Right ventricle myocardium inferior (tissue), 1 donor: ENCODE measurements at regions not wholly inside any gene's neighbourhood (a gene's known extent, or its start where the extent isn't known, plus 50 kb on each side); places are given as distances from the start of the nearest gene placed in this dataset.

Experiments
- ATAC-seq: fragments of 200-7000 bp; cut with Tn5 transposase; one replicate; pipeline ENCODE4 v1.9.1; 2020; ENCODE audit warnings: mild to moderate bottlenecking, moderate library complexity
- DNase-seq: peaks from one replicate; pipeline ENCODE4 v3.0.0; 2021; ENCODE audit errors: missing footprints
- intact Hi-C: fragments of 100-400 bp; cut with DNase I; formaldehyde crosslinking; loops from one replicate; pipeline ENCODE4 v1.11.0; 2022
- donor health status: DM: no; HTN: yes; CAD: no; lungs with severe emphysema.

DNA sequence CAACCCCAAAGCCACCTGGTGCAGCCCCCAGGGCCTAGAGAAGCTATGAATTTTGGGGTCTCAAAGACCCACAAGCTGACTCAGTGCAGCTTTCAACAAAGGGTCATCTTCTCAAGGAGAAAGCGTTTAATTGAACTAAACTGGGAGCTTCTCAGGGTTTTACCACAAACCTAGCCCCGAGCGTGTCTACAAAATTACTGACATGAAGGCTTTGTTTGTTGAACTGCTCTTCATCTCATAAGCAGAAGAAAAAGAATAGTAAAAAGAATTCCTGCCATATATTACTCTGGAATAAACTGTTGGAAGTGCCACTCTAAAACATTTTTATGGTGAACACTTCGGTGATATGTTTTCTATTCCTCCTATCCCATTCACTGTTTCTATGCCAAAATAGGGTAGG lies 50.8 kb upstream of the INCENP start:
- DNase-seq: no peak
- no peak for ATAC-seq
- intact Hi-C loops: no loop called here

DNA sequence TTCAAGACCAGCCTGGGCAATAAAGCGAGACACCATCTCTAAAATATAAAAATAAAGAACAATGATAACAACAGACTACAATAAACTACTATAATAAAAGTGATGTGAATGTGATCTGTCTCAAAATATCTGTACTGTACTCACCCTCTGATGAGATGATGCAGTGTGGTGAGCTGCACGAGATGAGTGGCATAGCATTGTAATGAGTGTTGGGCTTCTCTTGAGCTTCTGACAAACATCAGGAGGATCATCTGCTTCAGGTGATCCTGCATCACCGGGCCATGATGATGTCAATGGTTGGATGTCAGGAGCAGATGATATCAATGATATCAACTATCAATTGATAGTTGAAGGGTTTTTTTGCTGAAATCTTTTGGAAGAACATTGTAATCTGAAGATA lies 52.4 kb upstream of the INCENP start:
- intact Hi-C loops: no loop called here
- ATAC-seq (no peak), DNase-seq (no peak)

DNA sequence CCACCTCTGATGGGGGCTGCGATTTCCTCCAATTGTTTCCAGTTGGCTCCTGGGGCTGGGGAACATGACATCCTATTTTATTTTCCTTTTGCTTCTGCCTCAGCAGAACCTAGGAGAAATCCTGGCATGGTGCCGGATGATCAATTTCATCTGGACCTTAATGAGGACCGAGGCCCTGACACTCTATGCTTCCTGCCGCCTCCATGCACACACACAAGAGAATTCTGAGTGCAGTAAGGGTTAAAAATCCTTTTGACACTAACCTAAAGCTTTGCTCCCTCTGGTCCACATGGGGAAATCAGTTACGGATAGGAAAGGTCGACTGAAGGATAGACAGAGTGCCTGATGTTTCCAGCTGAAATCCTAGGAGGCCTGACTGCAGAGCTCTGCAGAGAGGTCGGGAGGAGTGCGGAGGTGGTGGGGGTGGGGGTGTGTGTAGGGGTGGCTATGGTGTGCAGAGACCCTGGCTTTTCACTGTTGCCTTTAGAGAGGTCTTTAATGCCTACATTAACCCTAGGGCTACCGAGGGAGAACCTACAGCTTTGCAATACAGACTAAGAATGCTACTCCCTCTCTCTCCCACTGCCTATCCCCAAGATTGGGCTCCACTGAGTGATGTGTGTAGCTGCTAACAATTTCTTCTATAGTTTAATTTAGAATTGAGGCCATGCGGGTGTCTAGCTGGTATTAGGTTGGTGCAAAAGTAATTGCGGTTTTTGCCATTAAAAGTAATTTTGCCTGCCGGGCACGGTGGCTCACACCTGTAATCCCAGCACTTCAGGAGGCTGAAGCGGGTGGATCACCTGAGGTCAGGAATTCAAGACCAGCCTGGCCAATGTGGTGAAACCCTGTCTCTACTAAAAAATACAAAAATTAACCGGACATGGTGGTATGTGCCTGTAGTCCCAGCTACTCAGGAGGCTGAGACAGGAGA lies 53.6 kb upstream of the INCENP start:
- intact Hi-C loops: no loop called here

DNA sequence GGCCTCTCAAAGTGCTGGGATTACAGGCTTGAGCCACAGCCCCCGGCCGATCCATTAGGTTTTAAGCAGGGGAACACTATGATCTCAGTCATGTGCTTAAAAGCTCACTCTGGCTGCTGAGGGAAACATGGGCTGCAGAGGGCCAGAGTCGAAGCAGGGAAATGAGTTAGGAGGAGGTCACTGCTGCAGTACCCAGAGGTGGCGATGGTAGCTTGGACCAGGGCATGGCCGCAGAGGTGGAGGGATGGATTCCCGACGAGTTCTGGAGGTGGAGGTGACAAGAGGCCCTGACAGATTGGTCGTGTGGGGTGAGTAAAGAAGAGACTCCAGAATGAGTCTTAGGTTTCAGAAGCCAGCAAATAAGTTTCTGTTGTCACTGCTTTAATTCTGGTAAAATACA lies 54.4 kb upstream of the INCENP start:
- ATAC-seq (no peak), DNase-seq (no peak)
- intact Hi-C loops: no loop called here

More for the DNA sequence above, 53.6 kb upstream of the INCENP start:
- no peak for ATAC-seq
- DNase-seq: no peak

DNA sequence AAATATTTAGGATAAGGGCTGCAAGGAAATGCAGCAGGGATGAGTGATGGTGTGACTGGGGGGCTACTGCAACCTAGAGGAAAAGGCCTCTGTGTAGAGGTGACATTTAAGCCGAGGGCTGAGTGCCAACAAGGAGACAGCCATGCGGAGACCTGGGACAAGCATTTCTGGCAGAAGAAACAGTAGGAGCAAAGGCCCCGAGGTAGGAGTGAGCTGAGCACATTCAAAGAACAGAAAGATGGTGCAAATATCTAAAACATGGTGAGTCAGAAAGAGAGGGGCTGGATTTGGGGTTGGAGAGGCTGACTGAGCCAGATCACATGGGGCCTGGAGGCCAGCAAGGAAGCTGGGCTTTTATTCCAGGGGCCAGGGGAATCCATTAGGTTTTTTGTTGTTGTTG lies 55.1 kb upstream of the INCENP start:
- DNase-seq (no peak), ATAC-seq (no peak)

DNA sequence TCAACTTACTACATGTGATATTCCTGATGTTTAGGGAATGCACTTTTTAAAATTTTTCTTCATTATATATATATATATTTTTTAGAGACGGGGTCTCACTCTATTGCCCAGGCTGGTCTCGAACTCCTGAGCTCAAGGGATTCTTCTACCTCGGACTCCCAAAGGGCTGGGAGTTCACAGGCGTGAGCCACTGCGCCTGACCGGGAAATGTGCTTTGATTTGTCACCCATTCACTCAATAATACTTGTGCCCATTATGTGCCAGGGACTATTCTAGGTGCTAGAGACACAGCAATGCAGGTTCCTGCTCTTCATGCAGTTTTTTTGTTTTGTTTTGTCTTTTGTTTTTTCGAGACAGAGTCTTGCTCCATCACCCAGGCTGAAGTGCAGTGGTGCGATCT lies 56.1 kb upstream of the INCENP start:
- DNase-seq (no peak), ATAC-seq (no peak)
- intact Hi-C loops: no loop called here

More for the DNA sequence above, 55.1 kb upstream of the INCENP start:
- intact Hi-C loops: no loop called here

DNA sequence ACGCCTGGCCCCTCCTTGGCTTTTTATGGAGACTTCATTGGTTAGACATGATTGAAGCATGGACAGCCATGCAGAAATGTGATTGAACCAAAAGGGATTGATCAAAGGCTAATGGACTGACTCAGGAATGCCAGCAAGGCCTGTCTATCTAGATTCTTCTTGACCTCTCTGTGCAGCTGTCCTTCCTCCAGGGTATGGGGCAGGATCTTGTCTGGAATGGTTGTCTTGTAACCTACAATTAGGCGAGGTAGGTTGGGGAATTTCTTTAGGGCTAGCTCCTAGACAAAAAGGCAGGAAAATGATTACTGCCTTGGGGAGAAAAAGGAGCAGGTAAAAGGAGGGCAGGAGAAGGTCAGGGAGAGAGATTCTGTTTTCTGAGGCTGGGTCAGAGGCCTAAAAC lies 59.6 kb upstream of the INCENP start:
- intact Hi-C loops: no loop called here
- ATAC-seq: no peak
- no peak for DNase-seq

DNA sequence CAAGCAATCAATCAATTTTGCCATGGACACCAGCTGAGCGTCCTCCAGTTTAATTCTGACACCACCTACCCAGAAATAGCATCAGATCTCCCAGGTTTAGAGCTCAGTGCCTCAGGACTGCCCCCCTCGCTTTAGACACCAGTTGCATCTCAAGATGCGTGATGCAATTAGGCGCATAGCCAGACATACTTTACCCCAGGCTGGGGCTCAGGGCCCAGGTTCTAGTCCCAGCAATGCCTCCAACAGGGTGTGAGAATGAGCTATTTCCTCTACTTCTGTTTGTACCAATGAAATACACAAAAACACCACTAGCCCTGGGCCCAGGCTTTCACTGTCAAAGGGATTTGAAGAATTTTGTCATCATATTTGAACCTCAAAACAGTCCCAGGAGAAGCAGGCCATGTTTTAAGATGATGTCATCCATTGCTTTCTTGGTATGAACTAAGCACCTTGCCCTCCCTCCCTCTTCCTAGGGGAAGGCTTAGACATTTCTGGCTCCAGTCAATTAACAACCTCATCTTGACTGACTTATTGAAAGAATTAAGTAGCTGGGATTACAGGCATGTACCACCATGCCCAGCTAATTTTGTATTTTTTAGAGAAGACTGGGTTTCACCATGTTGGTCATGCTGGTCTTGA lies 61.5 kb upstream of the INCENP start:
- intact Hi-C loops: no loop called here
- no peak for DNase-seq
- peak; percentile 32 for ATAC-seq

DNA sequence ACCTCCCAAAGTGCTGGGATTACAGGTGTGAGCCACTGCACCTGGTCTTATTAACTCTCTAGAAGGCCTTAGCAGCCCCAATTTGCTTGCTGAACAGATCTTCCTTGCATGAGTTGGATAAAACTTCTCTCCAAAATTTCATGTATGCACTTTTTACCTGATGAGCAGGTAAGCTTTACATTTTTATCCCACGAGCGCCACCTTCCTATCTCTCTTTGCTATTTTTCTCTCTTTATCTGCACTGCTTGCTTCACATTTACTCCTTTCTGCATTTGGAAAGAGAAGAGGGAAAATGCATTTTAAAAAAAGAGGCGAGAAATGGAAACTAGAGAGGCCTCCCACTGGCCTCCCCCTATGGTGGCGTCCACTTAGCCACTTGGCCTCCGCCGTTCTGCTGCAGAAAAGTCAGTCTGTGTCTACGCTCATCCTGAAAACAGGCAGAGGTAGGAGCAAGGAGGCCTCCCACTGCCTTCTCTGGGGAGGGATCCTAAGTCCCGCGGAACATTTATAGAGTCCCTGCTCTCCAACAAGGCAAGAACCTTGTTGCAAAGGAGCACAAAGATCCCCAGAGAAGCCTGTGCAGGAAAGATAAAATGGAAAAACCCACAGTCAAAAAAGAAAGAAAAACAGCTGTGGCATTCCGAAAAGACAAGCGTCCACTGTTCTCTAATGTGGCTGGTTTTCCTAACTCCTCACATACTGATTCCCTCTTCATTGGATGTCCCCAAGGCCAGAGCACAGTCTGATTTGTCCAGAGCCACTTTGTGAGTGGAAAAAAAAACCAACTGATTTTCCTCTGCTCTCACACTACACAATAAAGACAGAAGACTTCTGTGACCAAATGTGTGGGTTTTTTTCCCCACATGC lies 62.2 kb upstream of the INCENP start:
- intact Hi-C loops: no loop called here
- ATAC-seq: peak; percentile 77

DNA sequence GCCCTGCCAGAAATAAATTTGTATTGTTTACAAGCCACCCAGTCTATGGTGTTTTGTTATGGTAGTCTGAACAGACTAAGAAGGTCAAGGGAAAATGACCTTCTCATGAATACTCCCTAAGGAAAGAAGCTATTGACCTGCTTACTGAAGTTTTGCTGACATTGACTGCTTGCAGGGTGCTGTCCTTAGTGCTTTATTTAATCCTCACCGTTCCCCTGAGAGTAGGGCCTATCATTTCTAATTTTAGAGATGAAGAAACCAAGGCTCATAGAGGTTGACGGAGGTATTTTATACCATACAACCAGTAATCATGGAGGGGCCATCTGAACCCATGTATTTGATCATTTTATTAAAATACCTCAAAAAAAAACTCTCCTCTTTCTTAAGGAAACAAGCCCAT lies 66.7 kb upstream of the INCENP start:
- peak; percentile 23 for ATAC-seq
- intact Hi-C loops: loop anchor here (10.0 kb wide), 1 partner anchor 102 kb away; the partner anchor contains the start of gene BEST1
- DNase-seq: no peak

More for the DNA sequence above, 62.2 kb upstream of the INCENP start:
- DNase-seq: no peak

DNA sequence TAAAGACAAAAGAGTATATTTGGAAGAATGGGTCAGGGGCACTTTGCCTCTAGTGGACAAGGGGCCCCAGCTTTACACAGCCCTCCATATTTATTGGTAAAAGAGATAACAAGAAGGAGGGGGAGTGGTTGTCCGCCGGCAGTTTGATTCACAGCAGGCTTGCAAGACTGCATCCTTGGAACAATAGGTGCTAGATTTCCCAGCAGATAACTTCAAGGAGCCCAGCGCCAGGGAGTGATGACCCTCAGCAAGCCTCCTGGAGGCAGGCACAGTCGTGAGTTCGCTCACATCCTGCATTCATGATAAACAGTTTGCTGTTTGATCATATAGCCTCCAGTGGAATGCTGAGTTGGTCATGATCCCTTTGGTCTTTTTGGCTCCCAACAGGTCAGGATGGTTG lies 67.8 kb upstream of the INCENP start:
- DNase-seq (no peak), ATAC-seq (no peak)
- intact Hi-C loops: loop anchor here (10.0 kb wide), 1 partner anchor 101 kb away; the partner anchor contains the start of gene BEST1

DNA sequence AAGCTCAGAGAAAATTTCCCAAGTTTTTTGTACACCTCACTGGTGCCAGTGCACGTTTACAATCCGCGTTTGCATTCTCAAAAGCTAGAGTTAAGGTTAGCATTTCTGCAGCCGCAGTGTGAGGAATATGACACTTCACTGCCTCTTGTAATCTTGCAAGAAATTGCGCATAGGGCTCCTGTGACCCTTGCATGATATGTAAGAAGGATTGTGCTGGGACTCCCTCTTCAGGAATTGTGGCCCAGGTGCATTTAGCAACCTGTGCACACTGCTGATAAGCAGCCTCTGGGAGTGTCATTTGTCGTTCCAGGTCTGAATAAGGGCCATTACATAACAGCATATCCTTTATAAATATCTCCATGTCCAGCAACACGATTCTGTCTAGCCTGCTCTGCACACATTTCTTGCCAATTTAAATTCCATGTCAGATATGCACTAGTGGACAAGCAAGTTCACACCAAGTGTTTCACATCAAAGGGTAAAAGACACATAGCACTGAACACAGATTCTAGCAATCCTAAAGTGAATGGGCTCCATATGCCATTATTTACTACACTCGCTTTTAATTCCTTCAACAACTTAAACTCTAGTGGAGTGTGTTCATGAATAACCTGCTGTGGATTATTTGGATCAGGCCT lies 69.2 kb upstream of the INCENP start:
- DNase-seq (no peak), ATAC-seq (no peak)
- intact Hi-C loops: loop anchor here (10.0 kb wide), 1 partner anchor 100 kb away; the partner anchor contains the start of gene BEST1

DNA sequence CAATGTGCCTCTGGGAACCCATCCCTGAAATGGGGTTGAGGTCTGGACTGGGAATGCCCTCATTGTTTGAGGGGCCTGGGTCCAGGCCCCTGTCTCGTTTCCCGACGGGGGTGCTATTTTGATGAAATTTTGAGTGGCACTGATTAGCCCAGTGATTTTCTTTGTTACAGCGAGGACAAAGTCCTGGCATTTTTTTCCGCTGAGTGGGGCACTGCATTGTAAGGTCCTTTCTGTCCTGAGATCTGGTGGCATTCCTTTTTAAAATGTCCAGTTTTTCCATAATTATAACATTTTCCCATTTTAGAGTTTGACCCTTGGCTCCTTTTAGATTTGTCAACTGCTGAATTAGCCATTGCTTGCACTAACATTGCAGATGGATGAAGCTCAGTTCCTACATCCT lies 69.7 kb upstream of the INCENP start:
- intact Hi-C loops: loop anchor here (10.0 kb wide), 1 partner anchor 99 kb away; the partner anchor contains the start of gene BEST1
- no peak for ATAC-seq
- no peak for DNase-seq

DNA sequence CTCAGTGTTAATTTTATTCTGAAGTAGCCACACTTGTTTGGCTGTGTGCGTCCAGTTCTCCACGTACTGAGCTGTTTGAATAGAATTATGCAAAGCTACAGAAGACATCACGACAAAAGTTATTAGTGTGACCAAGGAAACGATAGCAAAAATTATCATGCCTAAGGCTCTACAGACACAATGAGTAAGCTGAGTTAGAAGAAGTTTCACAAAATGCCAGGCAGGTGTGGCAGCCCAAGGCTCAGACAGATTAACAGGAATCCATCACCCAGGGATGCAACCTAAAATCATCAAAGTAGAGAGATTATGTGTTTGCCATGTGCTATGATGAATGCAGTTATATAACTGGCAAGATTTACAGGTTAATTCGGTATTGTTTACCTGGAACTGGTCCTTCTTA lies 73.1 kb upstream of the INCENP start:
- intact Hi-C loops: loop anchor here (10.0 kb wide), 1 partner anchor 96 kb away; the partner anchor contains the start of gene BEST1
- DNase-seq (no peak), ATAC-seq (no peak)

DNA sequence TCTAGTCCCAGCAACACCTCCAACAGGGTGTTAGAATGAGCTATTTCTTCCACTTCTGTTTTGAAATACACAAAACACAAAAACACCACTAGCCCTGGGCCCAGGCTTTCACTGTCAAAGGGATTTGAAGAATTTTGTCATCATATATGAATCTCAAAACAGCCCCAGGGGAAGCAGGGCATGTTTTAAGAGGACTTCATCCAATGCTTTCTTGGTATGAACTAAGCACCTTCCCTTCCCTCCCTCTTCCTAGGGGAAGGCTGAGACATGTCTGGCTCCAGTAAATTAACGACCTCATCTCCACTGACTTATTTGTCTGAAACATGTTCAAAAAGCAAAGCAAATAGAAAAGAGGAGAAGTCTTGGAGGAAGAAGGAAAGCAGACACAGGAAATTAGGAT lies 75.7 kb upstream of the INCENP start:
- no peak for ATAC-seq
- intact Hi-C loops: no loop called here
- no peak for DNase-seq

DNA sequence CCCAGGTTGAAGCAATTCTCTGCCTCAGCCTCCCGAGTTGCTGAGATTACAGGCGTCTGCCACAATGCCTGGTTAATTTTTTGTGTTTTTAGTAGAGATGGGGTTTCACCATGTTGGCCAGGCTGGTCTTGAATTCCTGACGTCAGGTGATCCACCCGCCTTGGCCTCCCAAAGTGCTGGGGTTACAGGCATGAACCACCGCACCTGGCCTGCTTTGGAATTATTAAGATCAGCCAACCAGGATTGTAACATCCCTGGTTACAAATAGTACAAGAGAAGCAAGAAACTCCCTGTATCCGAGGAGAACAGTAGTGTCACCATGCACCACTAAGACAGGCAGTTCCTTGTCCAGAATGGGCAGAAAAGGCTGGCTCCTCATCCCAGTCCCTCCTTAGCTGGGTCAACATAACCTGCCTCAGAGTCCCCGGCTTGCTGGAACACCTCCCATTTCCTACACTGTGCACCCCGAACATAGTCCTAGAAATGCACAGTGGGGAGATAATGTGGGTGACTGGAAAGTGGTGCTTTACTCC lies 77.2 kb upstream of the INCENP start:
- no peak for ATAC-seq
- intact Hi-C loops: no loop called here

DNA sequence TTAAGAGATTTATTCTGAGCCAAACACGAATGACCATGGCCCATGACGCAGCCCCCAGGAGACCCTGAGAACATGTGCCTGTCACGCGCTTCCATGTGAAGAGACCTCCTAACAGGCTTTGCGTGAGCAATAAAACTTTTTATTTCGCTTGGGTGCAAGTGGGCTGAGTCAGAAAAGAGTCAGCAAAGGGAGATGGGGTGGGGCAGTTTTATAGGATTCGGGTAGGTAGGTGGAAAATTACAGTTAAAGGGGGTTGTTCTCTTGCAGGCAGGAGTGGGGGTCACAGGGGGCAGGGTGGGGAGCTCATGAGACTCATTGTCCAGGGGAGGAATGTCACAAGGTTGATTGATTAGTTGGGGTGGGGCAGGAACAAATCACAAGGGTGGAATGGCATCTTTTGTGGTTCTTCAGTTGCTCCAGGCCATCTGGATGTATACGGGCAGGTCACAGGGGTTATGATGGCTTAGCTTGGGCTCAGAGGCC lies 77.2 kb upstream of the FTH1 start:
- DNase-seq (no peak), ATAC-seq (no peak)
- intact Hi-C loops: no loop called here

More for the DNA sequence above, 77.2 kb upstream of the INCENP start:
- DNase-seq: no peak

DNA sequence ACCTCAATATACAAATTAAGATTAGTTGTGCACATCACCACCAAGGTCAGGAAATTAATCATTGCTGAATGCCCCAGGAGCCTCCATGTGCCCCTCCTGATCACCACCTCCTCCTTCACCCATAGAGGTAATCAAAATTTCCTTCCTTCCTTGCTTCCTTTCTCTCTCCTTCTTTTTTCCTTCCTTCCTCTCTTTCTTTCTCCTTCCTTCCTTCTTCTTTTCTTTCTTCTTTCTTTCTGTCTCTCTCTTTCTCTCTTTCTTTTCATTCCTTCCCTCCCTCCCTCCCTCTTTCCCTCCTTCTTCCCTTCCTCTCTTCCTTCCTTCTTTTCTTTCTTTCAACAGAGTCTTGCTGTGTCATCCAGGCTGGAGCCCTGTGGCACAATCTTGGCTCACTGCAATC lies 67.9 kb upstream of the FTH1 start:
- intact Hi-C loops: no loop called here
- DNase-seq (no peak), ATAC-seq (no peak)
